GM12874 (cell line): ENCODE measurements at regions not wholly inside any gene's neighbourhood (a gene's known extent, or its start where the extent isn't known, plus 50 kb on each side); places are given as distances from the start of the nearest gene placed in this dataset.

Source experiments
- CTCF ChIP-seq: IDR thresholded peaks from 2 replicates; pipeline ENCODE4 v1.5.1; 2011; ENCODE audit warnings: low read depth, mild to moderate bottlenecking, control low read depth, low read length, moderate library complexity; ENCODE audit not compliant: insufficient read depth

- TF ChIP-seq CTCF: no peak
These were observed 188.8 kb downstream of the RCHY1 start for GRCh38 chr4:75325318-75325979.

- TF ChIP-seq CTCF: no peak
These were observed 192.7 kb downstream of the RCHY1 start for GRCh38 chr4:75321484-75321883.

GRCh38 chr4:75308049-75308448 is 206.2 kb downstream of the RCHY1 start:
- TF ChIP-seq CTCF: no peak

- TF ChIP-seq CTCF: no peak
These were observed 207.7 kb downstream of the RCHY1 start for GRCh38 chr4:75306506-75306905.

- no peak for TF ChIP-seq CTCF
These were observed 211.6 kb downstream of the RCHY1 start for GRCh38 chr4:75302648-75303047.

GRCh38 chr4:75289914-75290582 is 224.2 kb downstream of the RCHY1 start:
- TF ChIP-seq CTCF: peak; percentile 57

GRCh38 chr4:75287738-75288517 is 226.3 kb downstream of the RCHY1 start:
- no peak for TF ChIP-seq CTCF
